UCSD-AML1 (cell line): ENCODE measurements at regions not wholly inside any gene's neighbourhood (a gene's known extent, or its start where the extent isn't known, plus 50 kb on each side); places are given as distances from the start of the nearest gene placed in this dataset.
"Not testable (repeated sequence)": the region's sequence is repeated elsewhere in the genome, so short reads cannot be mapped to it uniquely, and the experiment has no call there.

Source experiments
- DNase-seq: peaks from one replicate; lab custom pipeline; 2025; ENCODE audit not compliant: unreplicated experiment; lab: John Stamatoyannopoulos, UW

DNA sequence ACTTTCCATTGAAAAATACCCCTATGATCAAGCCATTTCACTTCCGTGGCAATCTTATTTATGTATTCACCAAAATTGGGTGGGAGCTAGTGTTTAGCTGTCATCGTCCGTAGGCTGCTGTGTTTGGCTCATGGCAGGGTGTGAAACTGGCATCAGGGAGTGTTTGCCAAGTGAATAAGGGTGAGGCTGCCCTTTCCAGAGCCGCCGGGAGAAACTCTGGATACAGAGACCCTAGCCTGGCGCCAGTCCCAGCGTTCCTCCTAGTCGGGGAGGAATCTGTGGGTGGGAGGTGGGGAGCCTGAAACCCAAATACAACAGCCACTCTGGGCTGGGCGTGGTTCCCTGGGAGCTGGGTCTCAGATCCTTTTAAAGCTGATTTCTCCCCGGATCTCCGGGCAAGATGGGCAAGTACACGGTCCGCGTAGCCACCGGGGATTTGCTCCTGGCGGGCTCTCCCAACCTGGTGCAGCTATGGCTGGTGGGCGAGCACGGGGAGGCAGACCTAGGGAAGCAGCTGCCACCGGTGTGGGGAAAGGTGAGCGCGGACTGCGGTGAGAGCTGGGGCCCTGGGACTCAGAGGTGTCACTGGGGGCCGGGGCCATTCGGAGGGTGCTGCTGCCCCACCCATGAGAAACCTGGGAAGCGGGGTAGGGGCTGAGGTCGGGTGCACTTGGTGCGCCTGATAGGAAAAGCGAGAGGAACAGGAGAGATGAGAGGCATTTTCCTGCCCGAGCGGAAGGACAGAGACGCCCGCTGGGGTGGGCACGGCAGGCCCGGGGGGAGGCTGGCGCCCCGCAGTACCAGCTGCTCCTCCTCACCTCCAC is 62.1 kb upstream of the TEKT1 start:
- no peak for DNase-seq

DNA sequence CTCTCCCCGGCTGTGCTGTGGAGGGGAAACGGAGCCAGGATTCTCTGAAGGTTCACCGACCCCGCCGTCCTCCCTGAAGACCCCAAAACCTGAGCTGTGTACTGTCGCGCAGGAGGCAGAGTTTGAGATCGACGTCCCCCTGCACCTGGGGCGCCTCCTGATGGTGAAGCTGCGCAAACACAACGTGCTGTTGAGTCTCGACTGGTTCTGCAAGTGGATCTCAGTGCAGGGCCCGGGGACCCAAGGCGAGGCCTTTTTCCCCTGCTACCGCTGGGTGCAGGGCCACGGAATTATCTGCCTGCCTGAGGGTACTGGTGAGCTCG is 62.6 kb upstream of the TEKT1 start:
- no peak for DNase-seq

DNA sequence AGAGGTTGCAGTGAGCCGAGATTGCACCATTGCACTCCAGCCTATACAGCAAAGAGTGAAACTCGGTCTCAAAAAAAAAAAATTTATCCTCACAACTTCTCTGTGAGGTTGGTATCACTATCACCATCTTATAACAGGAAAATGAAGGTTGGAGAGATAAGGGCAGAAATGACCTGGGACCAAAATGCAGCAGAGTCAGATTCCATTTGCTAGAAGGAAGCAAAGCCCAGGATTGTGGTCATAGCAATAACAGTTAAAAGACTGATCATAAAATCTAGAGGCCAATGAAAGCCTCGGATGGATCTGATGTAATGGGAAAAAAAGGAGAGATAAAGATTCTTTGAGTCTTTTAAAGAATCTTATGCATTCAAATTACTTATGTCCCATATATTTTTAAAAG is 69.6 kb upstream of the TEKT1 start:
- DNase-seq, result no peak

DNA sequence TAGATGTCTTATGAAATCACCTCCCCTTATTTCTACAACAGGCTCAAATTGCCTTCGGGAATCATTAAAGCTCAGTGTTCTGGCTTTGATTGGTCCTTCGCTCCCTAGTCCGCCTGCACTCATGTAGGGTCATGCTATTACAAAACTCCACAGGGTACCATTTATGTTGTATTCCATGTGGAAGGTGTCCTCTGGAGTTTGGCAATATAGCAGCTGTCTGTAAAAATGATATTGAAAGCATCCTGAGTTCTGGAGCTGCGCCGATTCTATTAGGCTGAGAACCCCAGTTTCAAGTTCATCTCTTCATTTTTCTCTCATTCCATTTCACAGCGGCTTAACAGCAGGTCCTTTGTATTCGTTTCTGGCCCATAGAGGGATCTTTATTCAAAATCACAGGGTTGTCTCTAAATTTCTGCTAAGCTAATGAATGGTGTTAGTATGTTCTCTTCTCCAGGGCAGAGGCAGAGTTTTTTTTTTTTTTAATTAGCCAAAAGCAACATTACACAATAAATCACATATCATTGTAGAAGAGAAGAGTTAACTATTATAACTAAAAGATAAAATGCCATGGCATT is 71.9 kb upstream of the TEKT1 start:
- no peak for DNase-seq

DNA sequence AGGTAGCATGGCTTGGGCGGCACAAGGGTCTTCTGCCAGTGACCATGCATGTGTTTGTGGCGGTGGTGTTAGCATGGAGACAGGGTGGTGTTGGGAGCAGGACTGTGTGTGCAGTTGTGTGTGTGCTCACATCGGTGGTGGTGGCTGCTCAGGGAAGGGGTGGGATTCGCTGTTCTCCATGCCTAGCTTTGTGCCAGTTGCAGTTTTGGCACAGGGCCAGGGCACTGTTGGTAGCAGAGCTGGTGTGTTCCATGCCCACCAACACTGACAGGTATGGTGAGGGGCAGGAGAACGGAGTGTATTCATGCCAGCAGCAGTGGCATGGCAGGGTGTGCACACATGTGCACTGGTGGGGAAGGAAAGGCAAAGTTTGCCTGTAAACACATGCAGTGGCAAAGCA is 77.3 kb upstream of the TEKT1 start:
- DNase-seq, result no peak

DNA sequence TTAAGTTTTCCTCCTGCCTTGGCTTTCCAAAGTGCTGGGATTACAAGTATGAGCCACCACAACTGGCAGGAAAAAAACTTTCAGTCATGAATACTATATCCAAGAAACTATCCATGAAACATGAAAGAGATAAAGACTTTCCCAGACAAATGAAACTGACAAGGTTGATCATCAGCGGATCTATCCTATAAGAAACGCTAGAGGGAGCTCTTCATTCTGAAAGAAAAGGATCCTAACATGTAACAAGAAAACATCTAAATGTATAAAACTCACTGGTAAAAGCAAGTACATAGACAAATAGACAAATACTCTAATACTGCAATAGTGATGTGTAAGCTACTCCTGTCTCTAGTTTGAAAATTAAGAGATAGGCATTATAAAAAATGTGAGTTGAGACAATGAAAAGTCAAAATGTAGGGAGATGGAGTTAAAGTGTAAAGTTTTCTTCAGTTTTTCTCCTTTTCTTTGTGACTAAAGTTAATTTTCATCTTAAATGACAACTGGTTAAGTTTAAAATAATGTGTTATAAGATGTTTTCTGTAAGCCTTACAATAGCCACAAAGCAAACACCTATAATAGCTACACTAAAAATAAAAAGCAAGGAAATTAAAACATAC is 79.6 kb upstream of the TEKT1 start:
- no peak for DNase-seq

DNA sequence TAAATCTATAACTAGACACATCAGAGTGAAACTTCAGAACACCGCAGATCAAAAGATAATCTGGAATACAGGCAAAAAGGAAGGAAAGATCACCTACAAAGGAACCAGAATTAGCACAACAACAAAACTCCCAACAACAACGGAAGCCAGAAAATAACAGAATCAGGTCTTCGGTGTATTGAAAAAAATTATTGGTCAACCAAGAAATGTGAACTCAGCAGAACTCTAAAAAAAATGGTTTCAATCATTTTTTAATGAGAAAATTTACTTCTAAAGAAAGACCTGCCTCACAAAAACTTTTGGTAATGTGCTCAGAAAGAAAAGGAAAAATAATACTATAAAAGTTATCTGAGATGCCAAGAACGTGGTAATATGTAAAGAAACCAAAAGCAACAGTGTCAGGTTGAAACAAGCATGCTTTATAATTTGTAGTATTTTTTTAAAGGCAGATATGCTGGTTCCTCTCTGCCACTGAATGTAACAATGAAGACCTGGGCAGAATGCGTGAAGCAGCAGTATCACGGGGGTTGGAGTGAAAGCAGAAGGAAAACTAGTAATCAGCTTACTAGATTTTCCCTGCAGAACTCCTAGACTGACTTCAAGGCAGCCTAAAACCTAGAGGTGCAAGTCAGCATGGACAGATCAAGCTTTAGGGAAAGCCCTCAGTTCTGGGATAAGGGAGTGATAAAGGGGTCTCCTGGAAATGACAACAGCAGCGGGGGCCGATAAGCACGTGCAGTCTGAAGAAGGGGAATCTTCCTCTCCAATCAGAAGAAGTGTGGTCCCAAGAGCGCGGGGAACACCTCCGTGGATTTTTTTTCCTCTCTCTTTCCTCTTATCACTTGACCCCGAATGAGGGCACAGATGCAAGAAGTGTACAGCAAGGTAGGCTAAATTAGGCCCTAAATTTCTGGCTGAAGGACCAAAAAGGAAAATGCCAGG is 80.9 kb upstream of the TEKT1 start:
- no peak for DNase-seq

DNA sequence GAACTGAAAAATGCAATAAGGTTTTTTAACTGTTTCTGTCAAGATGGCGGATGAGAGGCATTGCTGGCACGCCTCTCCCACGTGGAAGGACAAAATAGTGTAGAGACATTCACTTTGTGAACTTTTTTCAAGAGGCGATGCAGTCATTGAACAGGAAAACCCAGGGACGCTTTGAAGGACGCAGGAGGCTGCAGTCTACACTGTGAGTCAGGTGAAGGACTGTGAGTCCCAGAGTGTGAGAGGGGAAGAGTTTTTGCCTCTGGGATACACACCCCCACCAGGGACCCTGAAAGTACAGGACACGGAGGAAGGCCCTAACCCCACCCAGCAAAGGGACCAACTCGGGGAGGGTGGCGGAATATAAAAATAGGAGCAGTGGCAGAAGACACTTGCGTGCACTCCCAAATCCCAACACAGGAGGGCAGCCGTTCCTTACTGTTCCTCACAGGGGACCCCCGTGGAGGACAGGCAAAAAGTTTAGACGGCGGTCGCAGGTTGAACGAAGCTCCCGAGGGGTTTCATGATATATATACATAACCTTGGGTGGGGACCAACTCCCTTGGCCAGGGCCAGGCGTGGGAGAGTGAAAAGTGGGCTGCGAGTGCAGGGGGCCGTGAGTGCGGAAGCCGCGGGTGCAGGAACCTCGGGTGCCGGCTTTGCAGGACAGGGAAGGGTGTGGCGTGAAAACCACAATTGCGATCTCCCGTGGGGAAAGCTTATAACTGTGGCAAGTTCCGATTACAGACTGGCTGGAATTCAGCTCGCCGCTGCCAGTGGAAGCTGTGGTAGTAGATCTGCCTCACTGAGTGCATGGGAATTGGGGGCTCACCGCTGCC is 82.0 kb upstream of the ALOX12 start:
- DNase-seq, result peak; percentile 77

DNA sequence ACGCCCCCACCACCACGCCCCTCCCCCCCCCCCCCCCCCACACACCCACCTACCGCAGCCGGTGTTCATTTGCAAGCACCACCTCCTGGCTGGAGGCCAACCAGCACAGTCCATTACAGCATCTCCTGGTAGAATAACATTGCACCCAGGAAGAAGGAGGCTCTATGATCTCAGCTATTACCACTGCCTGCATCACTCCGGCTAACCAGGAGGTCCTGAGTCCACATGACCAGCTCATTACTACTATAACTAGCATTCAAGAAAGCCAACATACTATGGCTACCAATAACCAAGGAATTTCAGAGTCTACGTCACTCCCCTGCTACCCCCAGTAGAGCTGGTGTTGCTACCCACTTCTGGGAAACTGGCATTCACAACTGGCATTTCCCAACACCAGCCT is 81.1 kb upstream of the ALOX12 start:
- DNase-seq, result no peak

DNA sequence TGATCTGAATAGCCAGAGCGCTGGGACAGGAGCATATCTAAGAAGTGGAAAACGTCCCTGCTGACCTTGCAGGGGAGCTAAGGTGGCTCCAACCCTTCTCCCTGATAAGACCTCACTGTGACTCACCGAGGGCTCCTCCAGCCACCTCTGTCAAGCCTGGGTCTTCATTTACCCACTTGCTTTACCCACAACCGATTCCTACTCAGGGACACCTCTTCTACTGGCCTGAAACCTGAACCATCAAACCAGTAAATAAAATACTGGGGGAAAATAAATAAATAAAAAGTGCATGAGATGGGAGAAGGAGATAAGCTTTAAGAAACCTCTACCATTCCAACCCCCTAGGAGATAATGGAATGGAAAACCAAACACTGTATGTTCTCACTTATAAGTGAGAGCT is 80.2 kb upstream of the ALOX12 start:
- DNase-seq, result no peak

DNA sequence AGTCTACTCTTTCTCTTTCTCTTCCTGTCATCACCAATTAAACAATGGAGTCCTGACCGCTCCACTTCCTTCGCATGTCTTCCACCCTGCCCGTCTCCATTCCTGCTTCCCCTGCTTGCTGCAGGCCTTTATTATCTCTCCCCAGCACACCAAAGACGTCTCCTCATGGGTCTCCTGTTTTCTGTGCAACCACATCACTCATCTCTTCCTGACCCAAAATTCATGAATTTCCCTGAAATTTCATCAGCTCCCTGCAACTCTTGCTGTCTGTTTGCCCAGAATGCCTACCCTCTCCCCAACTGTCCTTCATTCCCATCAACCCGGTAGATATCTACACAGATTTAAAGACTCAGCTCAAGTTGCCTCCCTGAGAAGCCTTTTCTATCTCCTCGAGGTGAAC is 76.7 kb upstream of the ALOX12 start:
- DNase-seq, result no peak

DNA sequence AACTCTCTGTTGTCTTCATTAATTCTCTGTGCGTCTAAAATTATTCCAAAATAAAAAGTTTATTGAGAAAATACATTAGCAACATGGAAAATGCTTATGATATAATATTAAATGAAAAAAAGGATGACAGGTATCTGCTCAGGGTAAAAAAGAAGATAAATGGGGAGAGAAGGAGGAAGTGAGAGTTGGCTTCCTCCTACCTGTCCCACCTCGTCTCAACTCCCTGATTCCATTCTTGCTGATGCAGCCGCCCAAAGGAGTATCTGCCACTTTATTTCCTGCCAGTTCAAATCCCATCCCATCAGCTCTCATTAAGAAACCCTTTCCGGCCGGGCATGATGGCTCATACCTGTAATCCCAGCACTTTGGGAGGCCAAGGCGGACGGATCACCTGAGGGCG is 72.5 kb upstream of the ALOX12 start:
- no peak for DNase-seq

DNA sequence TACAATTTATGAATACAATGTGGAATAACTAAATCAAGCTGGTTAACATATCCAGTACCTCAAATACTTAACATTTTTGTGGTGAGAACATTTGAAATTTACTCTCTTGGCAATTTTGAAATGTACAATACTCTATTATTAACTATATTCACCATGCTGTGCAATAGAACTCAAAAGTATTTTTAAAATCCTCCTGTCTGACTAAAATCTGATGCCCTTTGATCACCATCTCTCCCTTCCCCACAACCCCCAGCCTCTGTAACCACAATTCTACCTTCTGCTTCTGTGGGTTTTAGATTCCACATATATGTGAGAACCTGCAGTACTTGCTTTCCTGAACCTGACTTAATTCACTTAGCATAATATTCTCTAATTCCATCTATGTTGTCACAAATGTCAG is 71.6 kb upstream of the ALOX12 start:
- no peak for DNase-seq

DNA sequence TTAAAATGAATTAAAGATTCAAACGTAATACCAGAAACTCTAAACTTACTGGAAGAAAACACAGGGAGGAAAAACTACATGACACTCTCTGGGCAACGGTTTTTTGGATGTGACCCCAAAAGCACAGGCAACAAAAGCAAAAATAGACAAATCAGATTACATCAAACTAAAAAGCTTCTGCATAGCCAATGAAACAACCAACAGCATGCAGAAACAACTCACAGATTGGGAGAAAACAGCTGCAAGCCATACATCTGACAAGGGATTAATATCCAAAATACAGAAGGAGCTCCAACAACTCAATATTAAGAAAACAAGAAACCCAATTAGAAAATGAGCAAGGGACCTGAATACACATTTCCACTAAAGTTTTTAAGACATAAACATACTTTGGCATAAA is 69.2 kb upstream of the ALOX12 start:
- no peak for DNase-seq

DNA sequence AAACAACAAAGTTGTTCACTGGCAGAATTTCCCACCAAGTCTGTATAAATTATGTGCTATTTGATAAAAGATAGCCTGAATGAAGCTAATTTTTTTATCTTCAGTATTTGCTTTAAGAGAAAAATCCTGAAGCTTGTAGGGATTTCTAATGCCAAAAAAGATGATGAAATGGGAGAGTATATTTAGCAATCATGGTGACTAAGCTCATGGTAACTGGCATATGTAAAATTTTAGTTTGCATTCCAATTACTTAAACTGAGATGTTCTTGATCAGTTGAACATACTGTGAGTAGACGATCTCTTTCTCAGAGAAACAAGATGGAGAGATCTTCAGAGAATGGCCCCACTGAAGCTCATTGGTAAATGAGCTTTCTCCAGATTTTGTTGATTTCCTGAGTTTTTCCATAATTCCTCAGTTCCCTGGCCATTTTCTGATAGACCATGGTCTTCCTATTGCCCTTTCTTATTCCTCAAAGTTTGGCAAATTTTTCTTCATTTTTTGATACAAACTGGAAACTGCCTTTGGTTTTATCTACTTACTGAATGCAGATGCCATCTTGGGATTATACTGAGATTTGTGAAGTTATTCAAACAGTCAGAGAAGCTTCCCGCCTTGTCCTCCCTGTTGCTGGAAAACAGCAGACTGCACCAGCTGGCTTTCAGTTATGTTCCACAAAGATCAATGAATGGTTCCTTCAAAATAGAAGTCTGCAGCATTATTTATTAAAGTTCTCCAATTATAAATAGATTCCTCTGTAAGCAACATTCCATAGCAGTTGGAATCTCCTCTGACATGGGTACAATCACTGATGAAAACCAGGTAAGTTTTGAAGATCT is 68.3 kb upstream of the ALOX12 start:
- no peak for DNase-seq

DNA sequence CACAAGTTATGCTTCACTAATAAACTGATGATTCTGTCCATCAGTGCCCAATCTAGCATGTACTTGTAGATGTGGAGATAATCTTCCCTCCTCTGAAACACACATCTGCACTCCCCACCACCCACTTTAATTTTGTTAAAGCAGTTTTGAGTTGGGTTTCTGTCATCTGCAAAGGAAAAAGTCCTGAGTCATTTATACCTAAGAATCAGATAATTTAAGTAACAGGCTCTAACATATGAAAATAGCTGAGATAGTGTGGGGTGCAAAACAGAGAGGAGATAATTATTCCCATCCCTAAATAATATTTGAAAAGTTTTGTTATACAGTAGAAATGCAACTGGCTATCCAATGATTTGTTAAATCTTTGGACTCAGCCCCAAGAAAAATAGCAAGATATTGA is 67.7 kb upstream of the ALOX12 start:
- DNase-seq, result no peak

DNA sequence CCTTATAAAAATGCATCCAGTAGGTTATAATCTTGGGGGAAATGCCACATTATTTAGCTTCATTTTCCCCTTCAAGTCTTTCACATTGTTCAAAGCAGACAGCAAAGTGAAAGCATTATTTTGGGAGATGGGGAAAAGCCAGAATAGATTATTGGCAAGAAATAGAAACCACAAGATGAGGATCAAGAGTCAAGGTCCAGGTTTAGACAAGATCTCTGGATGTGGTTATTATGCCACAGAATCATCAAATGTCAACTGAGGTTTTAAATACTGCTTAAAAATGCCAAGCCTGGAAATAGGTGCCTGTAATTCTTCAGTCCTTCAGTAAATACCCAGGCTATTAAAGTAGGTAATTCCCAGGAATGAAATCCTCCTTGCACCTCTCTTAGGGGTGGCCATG is 65.1 kb upstream of the ALOX12 start:
- DNase-seq, result no peak

DNA sequence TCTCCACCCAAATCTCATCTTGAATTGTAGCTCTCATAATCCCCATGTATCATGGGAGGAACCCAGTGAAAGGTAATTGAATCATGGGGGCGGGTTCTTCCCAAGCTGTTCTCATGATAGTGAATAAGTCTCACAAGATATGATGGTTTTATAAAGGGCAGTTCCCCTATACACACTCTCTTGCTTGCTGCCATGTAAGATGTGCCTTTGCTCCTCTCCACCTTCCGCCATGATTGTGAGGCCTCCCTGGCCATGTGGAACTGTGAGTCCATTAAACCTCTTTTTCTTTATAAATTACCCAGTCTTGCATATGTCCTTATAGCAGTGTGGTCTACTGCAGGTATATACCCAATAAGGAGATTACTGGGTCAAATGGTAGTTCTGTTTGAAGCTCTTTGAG is 61.3 kb upstream of the ALOX12 start:
- DNase-seq, result not testable (repeated sequence)

DNA sequence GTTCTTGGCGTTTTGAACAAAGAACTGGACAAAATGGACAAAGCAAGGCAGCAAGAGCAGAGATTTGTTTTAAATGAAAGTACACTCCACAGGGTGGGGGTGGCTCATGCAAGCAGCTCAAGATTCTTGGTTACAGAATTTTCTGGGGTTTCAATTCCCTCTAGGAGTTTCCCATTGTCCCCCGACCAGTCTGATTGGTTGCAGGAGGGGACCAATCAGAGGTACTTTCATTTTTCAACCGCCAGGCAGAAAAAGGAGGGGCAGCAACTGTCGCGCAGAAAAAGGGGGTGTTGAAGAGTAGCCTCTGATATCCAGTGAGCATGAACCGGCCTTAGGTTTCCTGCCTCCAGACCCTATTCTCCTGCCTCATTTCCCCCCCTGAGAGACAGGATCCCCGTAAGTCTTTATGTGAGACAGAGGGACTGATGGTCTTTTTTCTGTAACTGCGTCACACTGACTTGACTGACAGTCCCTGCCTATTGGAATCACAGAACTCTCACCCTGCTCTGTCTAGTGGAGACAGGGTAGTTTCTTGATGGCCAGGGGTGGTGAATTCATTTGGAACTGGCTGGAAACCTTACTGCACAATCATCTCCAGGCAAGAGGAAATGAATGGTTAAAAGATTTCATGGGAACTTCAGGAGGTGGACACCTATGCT is 59.4 kb upstream of the ALOX12 start:
- no peak for DNase-seq
